ENCODE measurements at regions not wholly inside any gene's neighbourhood (a gene's known extent, or its start where the extent isn't known, plus 50 kb on each side); places are given as distances from the start of the nearest gene placed in this dataset.

- DNase-seq (no peak), ATAC-seq (no peak)
- intact Hi-C loops (cut with DNase I), result no loop called here
Observed at GRCh38 chr6:47938405-47938804, 156.6 kb downstream of the OPN5 start.

- DNase-seq, result no peak
- ATAC-seq, result no peak
- intact Hi-C loops (cut with DNase I), result no loop called here
Observed at GRCh38 chr6:47936820-47937219, 155.0 kb downstream of the OPN5 start.

- ATAC-seq (no peak), DNase-seq (peak; percentile 18)
- intact Hi-C loops (cut with DNase I), result no loop called here
Observed at GRCh38 chr6:47934023-47934422, 152.2 kb downstream of the OPN5 start.

GRCh38 chr6:47932575-47932974, 150.7 kb downstream of the OPN5 start:
- ATAC-seq (no peak), DNase-seq (no peak)
- intact Hi-C loops (cut with DNase I), result no loop called here

- intact Hi-C loops (cut with DNase I), result no loop called here
- DNase-seq (no peak), ATAC-seq (peak in 1 of 2 donors; percentile 48)
Observed at GRCh38 chr6:47924001-47924400, 142.2 kb downstream of the OPN5 start.

- DNase-seq, result no peak
- ATAC-seq, result no peak
- intact Hi-C loops (cut with DNase I), result no loop called here
Observed at GRCh38 chr6:47922391-47922790, 140.6 kb downstream of the OPN5 start.

- intact Hi-C loops (cut with DNase I), result no loop called here
- no peak for ATAC-seq
Observed at GRCh38 chr6:47919875-47920274, 138.0 kb downstream of the OPN5 start.

GRCh38 chr6:47917811-47918210, 136.0 kb downstream of the OPN5 start:
- ATAC-seq, result no peak
- intact Hi-C loops (cut with DNase I), result no loop called here
- no peak for DNase-seq

More at GRCh38 chr6:47919875-47920274, 138.0 kb downstream of the OPN5 start:
- DNase-seq, result no peak

GRCh38 chr6:47917202-47917601, 135.4 kb downstream of the OPN5 start:
- ATAC-seq (no peak), DNase-seq (no peak)
- intact Hi-C loops (cut with DNase I), result no loop called here

GRCh38 chr6:47915017-47915416, 133.2 kb downstream of the OPN5 start:
- ATAC-seq (no peak), DNase-seq (no peak)
- intact Hi-C loops (cut with DNase I), result no loop called here

- intact Hi-C loops (cut with DNase I), result no loop called here
- no peak for ATAC-seq
- DNase-seq, result no peak
Observed at GRCh38 chr6:47908271-47908670, 126.4 kb downstream of the OPN5 start.

- intact Hi-C loops (cut with DNase I), result no loop called here
- ATAC-seq (peak in 1 of 2 donors; percentile 53), DNase-seq (no peak)
Observed at GRCh38 chr6:47905717-47906116, 123.9 kb downstream of the OPN5 start.

- intact Hi-C loops (cut with DNase I), result no loop called here
- DNase-seq (no peak), ATAC-seq (no peak)
Observed at GRCh38 chr6:47897247-47897646, 115.4 kb downstream of the OPN5 start.

- no peak for ATAC-seq
Observed at GRCh38 chr6:47890326-47890875, 108.6 kb downstream of the OPN5 start.

GRCh38 chr6:47879015-47879414, 97.2 kb downstream of the OPN5 start:
- intact Hi-C loops (cut with DNase I), result no loop called here
- ATAC-seq (no peak), DNase-seq (no peak)

More at GRCh38 chr6:47890326-47890875, 108.6 kb downstream of the OPN5 start:
- no peak for DNase-seq
- intact Hi-C loops (cut with DNase I), result no loop called here

Data from left cardiac atrium (tissue), 4 donors.